ENCODE measurements at regions not wholly inside any gene's neighbourhood (a gene's known extent, or its start where the extent isn't known, plus 50 kb on each side); places are given as distances from the start of the nearest gene placed in this dataset.

DNA sequence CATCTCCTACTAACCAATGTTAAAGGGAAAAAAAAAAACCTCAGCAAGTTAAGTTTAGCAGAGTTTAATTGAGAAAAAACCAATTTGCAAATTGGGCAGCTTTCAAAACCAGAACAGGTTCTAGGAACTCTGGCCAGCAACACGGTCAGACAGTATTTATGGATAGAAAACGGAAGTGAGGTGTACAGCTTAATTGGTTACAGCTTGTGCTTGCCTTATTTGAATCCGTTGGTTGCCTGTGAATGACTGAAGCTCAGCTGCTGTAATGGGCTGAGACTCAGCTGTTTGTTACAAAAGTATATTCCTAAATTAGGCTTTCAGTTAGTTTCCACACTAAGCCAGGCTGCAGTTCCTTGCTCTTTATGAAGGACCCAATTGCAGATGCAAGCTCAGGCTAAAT is 217.0 kb downstream of the SREK1 start:
- TF ChIP-seq, protein P1, sequence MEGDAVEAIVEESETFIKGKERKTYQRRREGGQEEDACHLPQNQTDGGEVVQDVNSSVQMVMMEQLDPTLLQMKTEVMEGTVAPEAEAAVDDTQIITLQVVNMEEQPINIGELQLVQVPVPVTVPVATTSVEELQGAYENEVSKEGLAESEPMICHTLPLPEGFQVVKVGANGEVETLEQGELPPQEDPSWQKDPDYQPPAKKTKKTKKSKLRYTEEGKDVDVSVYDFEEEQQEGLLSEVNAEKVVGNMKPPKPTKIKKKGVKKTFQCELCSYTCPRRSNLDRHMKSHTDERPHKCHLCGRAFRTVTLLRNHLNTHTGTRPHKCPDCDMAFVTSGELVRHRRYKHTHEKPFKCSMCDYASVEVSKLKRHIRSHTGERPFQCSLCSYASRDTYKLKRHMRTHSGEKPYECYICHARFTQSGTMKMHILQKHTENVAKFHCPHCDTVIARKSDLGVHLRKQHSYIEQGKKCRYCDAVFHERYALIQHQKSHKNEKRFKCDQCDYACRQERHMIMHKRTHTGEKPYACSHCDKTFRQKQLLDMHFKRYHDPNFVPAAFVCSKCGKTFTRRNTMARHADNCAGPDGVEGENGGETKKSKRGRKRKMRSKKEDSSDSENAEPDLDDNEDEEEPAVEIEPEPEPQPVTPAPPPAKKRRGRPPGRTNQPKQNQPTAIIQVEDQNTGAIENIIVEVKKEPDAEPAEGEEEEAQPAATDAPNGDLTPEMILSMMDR (IDR thresholded peaks at IDR 0.05) = no peak
- TF ChIP-seq EP300 (IDR thresholded peaks at IDR 0.05) (no peak), POLR2A (IDR thresholded peaks at IDR 0.05) (no peak)

Data from ovary (tissue), 3 donors.